PC-3 (cell line): ENCODE measurements at regions not wholly inside any gene's neighbourhood (a gene's known extent, or its start where the extent isn't known, plus 50 kb on each side); places are given as distances from the start of the nearest gene placed in this dataset.

Experiments
- ATAC-seq: fragments of 200-7000 bp; cut with Tn5 transposase; 2 replicates; pipeline ENCODE4 v1.9.1; 2020; ENCODE audit warnings: mild to moderate bottlenecking, moderate library complexity
- BruUV-seq: library from RNA; stranded (reverse); fragments of 400-500 nt; replicated peaks from 2 replicates; lab custom pipeline; 2021; lab: Mats Ljungman, UMichigan
- CTCF ChIA-PET: fragments of 300-600 bp; sonication (Branson Sonifier 250); formaldehyde crosslinking; loops from one replicate; lab custom pipeline; 2022; ENCODE audit warnings: antibody characterized with exemption; lab: Charles Lee
- POLR2A ChIA-PET: fragments of 300-600 bp; sonication (Branson Sonifier 250); formaldehyde crosslinking; loops from one replicate; lab custom pipeline; 2022; ENCODE audit warnings: antibody characterized with exemption; ENCODE audit not compliant: unreplicated experiment; lab: Charles Lee
- DNase-seq: peaks from one replicate; pipeline ENCODE4 v3.0.0-alpha.2; 2015
- H2AFZ ChIP-seq: fragments of 300-600 bp; sonication (generic); 2 replicates; pipeline ENCODE4 v1.6.0; 2016; ENCODE audit warnings: antibody characterized with exemption, low read length
- H3F3A ChIP-seq: fragments of 300-600 bp; sonication (generic); one replicate; pipeline ENCODE4 v1.6.0; 2017; ENCODE audit warnings: antibody characterized with exemption, low read length, control low read depth, mild to moderate bottlenecking; ENCODE audit not compliant: unreplicated experiment
- H3K27ac ChIP-seq: fragments of 300-600 bp; sonication (generic); 2 replicates; pipeline ENCODE4 v1.5.1; 2016; ENCODE audit warnings: mild to moderate bottlenecking, low read length
- H3K27me3 ChIP-seq: fragments of 300-600 bp; sonication (generic); 2 replicates; pipeline ENCODE4 v1.6.1; 2016; ENCODE audit warnings: low read length, mixed read lengths
- H3K36me3 ChIP-seq: fragments of 300-600 bp; sonication (generic); 2 replicates; pipeline ENCODE4 v1.6.1; 2016; ENCODE audit warnings: low read depth, mixed run types, low read length, mixed read lengths
- H3K4me1 ChIP-seq: fragments of 300-600 bp; sonication (generic); 2 replicates; pipeline ENCODE4 v1.5.1; 2016; ENCODE audit warnings: low read length; ENCODE audit not compliant: insufficient read depth
- H3K4me2 ChIP-seq: fragments of 300-600 bp; sonication (generic); 2 replicates; pipeline ENCODE4 v1.6.0; 2016; ENCODE audit warnings: low read length
- H3K4me3 ChIP-seq: fragments of 300-600 bp; sonication (generic); 2 replicates; pipeline ENCODE4 v1.5.1; 2016; ENCODE audit warnings: mild to moderate bottlenecking, low read length, mixed read lengths
- H3K79me2 ChIP-seq: fragments of 300-600 bp; sonication (generic); 2 replicates; pipeline ENCODE4 v1.6.1; 2017; ENCODE audit warnings: low read length, mixed read lengths
- H3K9ac ChIP-seq: fragments of 300-600 bp; sonication (generic); 2 replicates; pipeline ENCODE4 v1.6.0; 2016; ENCODE audit warnings: mild to moderate bottlenecking, low read length
- H3K9me2 ChIP-seq: fragments of 300-600 bp; sonication (generic); replicated peaks from 2 replicates; pipeline ENCODE4 v1.6.1; 2016; ENCODE audit warnings: mixed run types, low read length, mixed read lengths
- H3K9me3 ChIP-seq: fragments of 300-600 bp; sonication (generic); 2 replicates; pipeline ENCODE4 v1.6.1; 2016; ENCODE audit warnings: low read length, mixed read lengths
- H4K20me1 ChIP-seq: fragments of 300-600 bp; sonication (generic); 2 replicates; pipeline ENCODE4 v1.6.1; 2016; ENCODE audit warnings: low read length, mixed read lengths
- CTCF ChIP-seq: fragments of 300-600 bp; sonication (generic); conservative IDR thresholded peaks from 2 replicates; pipeline ENCODE4 v1.5.1; 2017; ENCODE audit warnings: antibody characterized with exemption, low read depth, mild to moderate bottlenecking, low read length
- EZH2 ChIP-seq: fragments of 300-600 bp; sonication (generic); IDR thresholded peaks from one replicate; pipeline ENCODE4 v1.6.1; 2017; ENCODE audit warnings: antibody characterized with exemption, mild to moderate bottlenecking, low read length; ENCODE audit not compliant: unreplicated experiment
- EZH2phosphoT487 ChIP-seq: fragments of 300-600 bp; sonication (generic); IDR thresholded peaks from 2 replicates; pipeline ENCODE4 v1.6.1; 2018; ENCODE audit warnings: mild to moderate bottlenecking, antibody characterized with exemption, low read length, borderline replicate concordance
- intact Hi-C: fragments of 100-400 bp; cut with micrococcal nuclease; formaldehyde crosslinking; loops from 2 replicates; pipeline ENCODE4 v1.9.0; 2023

- no peaks in the 10 kb centered on the region for H3K27me3 ChIP-seq
- BruUV-seq: no TSS peak
- H3K36me3 ChIP-seq: no peaks in the 10 kb centered on the region
- H3K9me3 ChIP-seq: no peaks in the 10 kb centered on the region
- no peak overlapping the region for H3K4me2 ChIP-seq
- intact Hi-C loops: no loop called here
- ATAC-seq (no peak), DNase-seq (no peak)
- ChIA-PET POLR2A (no interaction called here), CTCF (interaction anchor here (0.6 kb wide), 1 partner anchor 242 kb away, joined by 5 read pairs; no protein-coding TSS in a partner anchor)
- no peaks in the 10 kb centered on the region for H3K4me1 ChIP-seq
- no peak overlapping the region for H3K4me3 ChIP-seq
- no peak for TF ChIP-seq EZH2
- TF ChIP-seq EZH2phosphoT487: no peak
- TF ChIP-seq CTCF: no peak
- no peaks in the 10 kb centered on the region for H3K79me2 ChIP-seq
- H3F3A ChIP-seq: no peaks in the 10 kb centered on the region
- no peak overlapping the region for H3K9ac ChIP-seq
- H4K20me1 ChIP-seq: no peaks in the 10 kb centered on the region
- H3K27ac ChIP-seq: no peak overlapping the region
- H2AFZ ChIP-seq: no peak overlapping the region
- no peaks in the 10 kb centered on the region for H3K9me2 ChIP-seq
Measured at GRCh38 chrX:65910899-65911298, 129.0 kb downstream of the VSIG4 start.

- Histone ChIP-seq H3K4me1 (no peaks in the 10 kb centered on the region), H3K79me2 (no peaks in the 10 kb centered on the region), H3K9ac (no peak overlapping the region), H2AFZ (no peak overlapping the region), H3F3A (no peaks in the 10 kb centered on the region), H3K27me3 (no peaks in the 10 kb centered on the region), H3K36me3 (no peaks in the 10 kb centered on the region), H3K27ac (no peak overlapping the region), H3K9me3 (no peaks in the 10 kb centered on the region), H3K4me3 (no peak overlapping the region), H3K4me2 (no peak overlapping the region), H4K20me1 (no peaks in the 10 kb centered on the region), H3K9me2 (no peaks in the 10 kb centered on the region)
- no TSS peak for BruUV-seq
- TF ChIP-seq EZH2: no peak
- TF ChIP-seq CTCF: no peak
- TF ChIP-seq EZH2phosphoT487: no peak
- DNase-seq: no peak
- intact Hi-C loops: no loop called here
- ATAC-seq: no peak
- CTCF ChIA-PET: no interaction called here
- POLR2A ChIA-PET: no interaction called here
Measured at GRCh38 chrX:65903750-65904149, 136.1 kb downstream of the VSIG4 start.

- no peaks in the 10 kb centered on the region for H3K79me2 ChIP-seq
- no peak overlapping the region for H2AFZ ChIP-seq
- intact Hi-C loops: no loop called here
- H3K9me3 ChIP-seq: no peaks in the 10 kb centered on the region
- ChIA-PET CTCF (no interaction called here), POLR2A (no interaction called here)
- H3K27me3 ChIP-seq: no peaks in the 10 kb centered on the region
- H4K20me1 ChIP-seq: no peaks in the 10 kb centered on the region
- H3K9ac ChIP-seq: no peak overlapping the region
- no peak overlapping the region for H3K4me3 ChIP-seq
- BruUV-seq: no TSS peak
- ATAC-seq: no peak
- H3K9me2 ChIP-seq: no peaks in the 10 kb centered on the region
- TF ChIP-seq EZH2: no peak
- TF ChIP-seq EZH2phosphoT487: no peak
- TF ChIP-seq CTCF: no peak
- no peaks in the 10 kb centered on the region for H3F3A ChIP-seq
- no peak overlapping the region for H3K27ac ChIP-seq
- DNase-seq: no peak
- no peak overlapping the region for H3K4me2 ChIP-seq
- H3K4me1 ChIP-seq: no peaks in the 10 kb centered on the region
- H3K36me3 ChIP-seq: no peaks in the 10 kb centered on the region
Measured at GRCh38 chrX:65902011-65902410, 137.9 kb downstream of the VSIG4 start.
